Fibroblast of the aortic adventitia (primary cell): ENCODE measurements at regions not wholly inside any gene's neighbourhood (a gene's known extent, or its start where the extent isn't known, plus 50 kb on each side); places are given as distances from the start of the nearest gene placed in this dataset.

Experiments
- DNase-seq: peaks from one replicate; pipeline ENCODE4 v3.0.0-alpha.2; 2010; ENCODE audit warnings: low read depth
- H3K4me3 ChIP-seq: 2 replicates; pipeline ENCODE4 v1.5.1; 2011; ENCODE audit warnings: low read depth, mild to moderate bottlenecking, control low read depth, low read length, moderate library complexity
- CTCF ChIP-seq: IDR thresholded peaks from 2 replicates; pipeline ENCODE4 v1.5.1; 2011; ENCODE audit warnings: mild to moderate bottlenecking, low read length, control low read depth, inconsistent platforms; ENCODE audit not compliant: insufficient read depth

DNA sequence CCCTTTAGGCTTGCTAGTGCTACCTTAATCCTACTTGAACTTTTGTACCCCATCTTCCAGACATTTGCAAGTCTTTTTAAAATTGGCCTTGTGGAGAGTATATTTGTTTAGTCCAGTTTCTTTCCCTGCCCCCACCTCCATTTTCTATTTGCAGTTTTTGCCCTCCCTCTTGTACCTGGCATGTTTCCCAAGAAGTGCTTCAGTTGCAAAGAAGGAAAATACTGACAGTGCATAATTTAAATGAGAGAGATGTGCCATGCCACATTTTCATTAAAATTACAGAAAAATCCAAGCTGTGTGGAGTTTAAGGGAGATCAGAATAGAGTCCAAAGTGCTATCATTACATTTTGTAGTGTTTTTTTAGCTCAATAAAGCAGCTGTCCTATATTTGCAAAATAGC, 150.0 kb upstream of the ADGRL2 start:
- TF ChIP-seq CTCF = no peak
- DNase-seq = no peak
- no peak overlapping the region for H3K4me3 ChIP-seq

DNA sequence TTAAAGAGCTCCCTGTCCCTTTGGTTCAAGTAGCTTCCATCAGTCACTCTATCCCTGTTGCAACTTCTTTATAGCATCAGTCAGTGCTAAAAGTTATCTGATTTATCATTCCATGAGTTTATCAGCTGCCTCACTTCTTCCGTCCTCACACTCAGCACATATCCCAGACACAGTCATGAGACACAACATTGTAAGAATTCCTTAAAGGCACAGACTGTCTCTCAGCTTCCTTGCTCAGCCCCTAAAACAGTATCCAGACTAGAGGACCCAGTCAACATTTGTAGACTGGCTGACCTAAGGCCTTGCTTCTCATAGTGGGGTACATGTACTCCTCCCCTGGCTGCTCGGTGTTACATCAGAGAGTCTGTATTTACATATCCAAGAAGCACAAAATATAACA, 164.9 kb upstream of the ADGRL2 start:
- no peak for TF ChIP-seq CTCF
- no peak overlapping the region for H3K4me3 ChIP-seq
- peak; percentile 8 for DNase-seq

DNA sequence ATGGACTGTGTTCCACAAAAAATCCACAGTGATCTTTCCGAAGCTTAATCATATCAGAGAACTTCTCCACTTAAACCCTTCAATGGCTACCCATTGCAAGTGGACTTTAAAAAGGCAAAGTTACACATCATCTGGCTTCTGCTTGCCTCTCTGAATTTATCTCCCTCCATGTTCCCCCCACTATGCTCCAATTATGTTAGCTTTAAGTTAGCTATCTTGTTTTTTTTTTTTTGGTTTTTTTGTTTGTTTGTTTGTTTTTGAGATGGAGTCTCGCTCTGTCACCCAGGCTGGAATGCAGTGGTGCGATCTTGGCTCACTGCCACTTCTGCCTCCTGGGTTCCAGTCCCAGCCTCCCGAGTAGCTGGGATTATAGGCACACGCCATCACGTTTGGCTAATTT, 166.4 kb upstream of the ADGRL2 start:
- DNase-seq = no peak
- no peak for TF ChIP-seq CTCF
- no peak overlapping the region for H3K4me3 ChIP-seq

- no peak for TF ChIP-seq CTCF
- H3K4me3 ChIP-seq = no peak overlapping the region
- DNase-seq = no peak
Measured at GRCh38 chr1:81619156-81619555, 181.6 kb upstream of the ADGRL2 start.

- no peak for TF ChIP-seq CTCF
- DNase-seq = no peak
- no peak overlapping the region for H3K4me3 ChIP-seq
Measured at GRCh38 chr1:81618376-81618775, 182.4 kb upstream of the ADGRL2 start.

GRCh38 chr1:81617308-81617967, 183.3 kb upstream of the ADGRL2 start:
- H3K4me3 ChIP-seq = no peak overlapping the region
- DNase-seq = peak; percentile 49
- no peak for TF ChIP-seq CTCF

DNA sequence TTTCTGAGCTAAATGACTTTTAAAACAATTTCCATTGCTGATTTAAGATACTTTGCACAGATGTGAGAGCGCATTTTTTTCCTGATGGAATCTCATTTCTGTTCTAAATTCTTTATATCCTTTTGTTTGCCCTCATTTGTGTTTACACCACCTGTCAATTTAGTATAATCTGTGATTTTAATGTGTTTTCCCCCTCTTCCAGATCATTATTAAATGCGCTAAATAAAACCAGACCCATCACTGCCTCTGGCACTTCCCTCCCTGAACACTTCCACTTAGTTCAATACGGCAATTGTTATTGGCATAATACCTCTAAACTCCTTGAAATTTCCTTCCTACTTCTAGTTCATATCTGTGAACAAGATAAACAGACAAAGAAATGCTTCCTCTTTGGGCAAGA, 186.9 kb upstream of the ADGRL2 start:
- TF ChIP-seq CTCF = no peak
- H3K4me3 ChIP-seq = no peak overlapping the region

More for the DNA sequence above, 186.9 kb upstream of the ADGRL2 start:
- no peak for DNase-seq
